Keratinocyte (primary cell): ENCODE measurements at regions not wholly inside any gene's neighbourhood (a gene's known extent, or its start where the extent isn't known, plus 50 kb on each side); places are given as distances from the start of the nearest gene placed in this dataset.

Experiments
- DNase-seq: peaks from one replicate; pipeline ENCODE4 v3.0.0-alpha.2; 2011; ENCODE audit warnings: low read depth, missing footprints, low spot score
- FAIRE-seq: peaks from 2 replicates; lab custom pipeline; 2011; peaks lifted over from hg19 to GRCh38; lab: Jason Lieb, UNC
- H2AFZ ChIP-seq: 2 replicates; pipeline ENCODE4 v1.6.0; 2012; ENCODE audit warnings: low read length, control low read depth, inconsistent platforms; ENCODE audit not compliant: control insufficient read depth
- H3K27ac ChIP-seq: 2 replicates; pipeline ENCODE4 v1.5.1; 2011; ENCODE audit warnings: low read length; ENCODE audit not compliant: control insufficient read depth, insufficient read depth
- H3K27me3 ChIP-seq: 3 replicates; pipeline ENCODE4 v1.6.0; 2011; ENCODE audit warnings: low read length; ENCODE audit not compliant: control insufficient read depth, insufficient read depth; ENCODE audit errors: extremely low read depth
- H3K36me3 ChIP-seq, 2 experiments: 2 replicates in 1 of 2; 3 replicates in 1 of 2; pipeline ENCODE4 v1.5.1; 2011; ENCODE audit warnings: low read length in 2 of 2, mild to moderate bottlenecking in 1 of 2; ENCODE audit not compliant: control insufficient read depth in 2 of 2, insufficient read depth in 2 of 2; ENCODE audit errors: extremely low read depth in 1 of 2
- H3K4me1 ChIP-seq: 3 replicates; pipeline ENCODE4 v1.5.1; 2011; ENCODE audit warnings: low read length; ENCODE audit not compliant: control insufficient read depth, insufficient read depth; ENCODE audit errors: extremely low read depth
- H3K4me2 ChIP-seq: 3 replicates; pipeline ENCODE4 v1.6.0; 2011; ENCODE audit warnings: low read depth, low read length; ENCODE audit not compliant: control insufficient read depth, insufficient read depth; ENCODE audit errors: extremely low read depth
- H3K4me3 ChIP-seq, 3 experiments: fragments of 200-600 bp in 1 of 3; sonication (generic) in 1 of 3; 2 replicates in 2 of 3; 3 replicates in 1 of 3; pipeline ENCODE4 v1.5.1; 2011 to 2016; ENCODE audit warnings: low read length in 3 of 3, mild to moderate bottlenecking in 3 of 3, control low read depth in 2 of 3, inconsistent platforms in 1 of 3, low read depth in 1 of 3, mixed read lengths in 1 of 3, mixed run types in 1 of 3, moderate library complexity in 1 of 3; ENCODE audit not compliant: control insufficient read depth in 2 of 3, insufficient read depth in 2 of 3; ENCODE audit errors: extremely low read depth in 1 of 3
- H3K79me2 ChIP-seq: 2 replicates; pipeline ENCODE4 v1.6.0; 2012; ENCODE audit warnings: low read length; ENCODE audit not compliant: control insufficient read depth, insufficient read depth
- H3K9ac ChIP-seq: 3 replicates; pipeline ENCODE4 v1.6.0; 2011; ENCODE audit warnings: low read length; ENCODE audit not compliant: control insufficient read depth, insufficient read depth; ENCODE audit errors: extremely low read depth
- H3K9me1 ChIP-seq: 3 replicates; pipeline ENCODE4 v1.6.0; 2011; ENCODE audit warnings: low read length; ENCODE audit not compliant: control insufficient read depth, insufficient read depth; ENCODE audit errors: extremely low read depth
- H3K9me3 ChIP-seq: 2 replicates; pipeline ENCODE4 v1.5.1; 2012; ENCODE audit warnings: low read depth, low read length; ENCODE audit not compliant: control insufficient read depth
- H4K20me1 ChIP-seq: 3 replicates; pipeline ENCODE4 v1.6.0; 2011; ENCODE audit warnings: low read length; ENCODE audit not compliant: control insufficient read depth, insufficient read depth; ENCODE audit errors: extremely low read depth
- CTCF ChIP-seq, 3 experiments: IDR thresholded peaks in 1 of 3; conservative IDR thresholded peaks in 1 of 3; optimal IDR thresholded peaks in 1 of 3; 2 replicates in 2 of 3; 3 replicates in 1 of 3; pipeline versions ENCODE3 to v1.5.1; 2011; ENCODE audit warnings: low read length in 3 of 3, mild to moderate bottlenecking in 3 of 3, moderate library complexity in 2 of 3, control low read depth in 1 of 3, inconsistent platforms in 1 of 3; ENCODE audit not compliant: insufficient read depth in 2 of 3; ENCODE audit errors: extremely low read depth in 1 of 3
- EZH2 ChIP-seq: IDR thresholded peaks from one replicate; pipeline ENCODE4 v1.6.1; 2012; ENCODE audit warnings: inconsistent platforms, mild to moderate bottlenecking, low read length, moderate library complexity
- dilution Hi-C: fragments of 300-500 bp; cut with MboI; formaldehyde crosslinking; loops from one replicate; pipeline ENCODE4 v1.7.0; 2020; ENCODE audit warnings: low sequenced_read_pairs; ENCODE audit not compliant: extremely low pct_ligation_motif_present

GRCh38 chr22:48595511-48595905 lies 1232.2 kb downstream of the BRD1 start:
- dilution Hi-C loops = no loop called here

GRCh38 chr22:48594757-48595510 lies 1232.7 kb downstream of the BRD1 start:
- Histone ChIP-seq H3K4me2 (no peak overlapping the region), H3K79me2 (no peaks in the 10 kb centered on the region), H3K27ac (no peak overlapping the region), H2AFZ (no peak overlapping the region), H3K27me3 (no peaks in the 10 kb centered on the region), H3K9ac (no peak overlapping the region), H3K9me1 (no peaks in the 10 kb centered on the region), H3K9me3 (peaks cover 33% of the 10 kb centered on the region), H3K4me3 (no peak overlapping the region), H3K36me3 (no peaks in the 10 kb centered on the region), H4K20me1 (no peaks in the 10 kb centered on the region), H3K4me1 (no peaks in the 10 kb centered on the region)
- no peak for FAIRE-seq
- dilution Hi-C loops = no loop called here
- no peak for DNase-seq
- TF ChIP-seq EZH2 (no peak), CTCF (optimal IDR thresholded peaks at IDR 0.05 in 1 of 3, IDR thresholded peaks at IDR 0.05 in 1 of 3, conservative IDR thresholded peaks at IDR 0.05 in 1 of 3; ENCODE audit: extremely low read depth in 1 of 3, insufficient read depth in 2 of 3, low read length in 3 of 3) (no peak)

More at GRCh38 chr22:48595511-48595905, 1232.2 kb downstream of the BRD1 start:
- Histone ChIP-seq H3K9me3 (peaks cover 37% of the 10 kb centered on the region), H3K4me3 (no peak overlapping the region), H3K9me1 (no peaks in the 10 kb centered on the region), H3K36me3 (no peaks in the 10 kb centered on the region), H3K79me2 (no peaks in the 10 kb centered on the region), H3K4me2 (no peak overlapping the region), H3K27ac (no peak overlapping the region), H3K9ac (no peak overlapping the region), H2AFZ (no peak overlapping the region), H3K27me3 (no peaks in the 10 kb centered on the region), H3K4me1 (no peaks in the 10 kb centered on the region), H4K20me1 (no peaks in the 10 kb centered on the region)
- DNase-seq (no peak), FAIRE-seq (no peak)
- TF ChIP-seq EZH2 (no peak), CTCF (optimal IDR thresholded peaks at IDR 0.05 in 1 of 3, IDR thresholded peaks at IDR 0.05 in 1 of 3, conservative IDR thresholded peaks at IDR 0.05 in 1 of 3; ENCODE audit: extremely low read depth in 1 of 3, insufficient read depth in 2 of 3, low read length in 3 of 3) (no peak)
